HCT116 (cell line): ENCODE measurements at regions not wholly inside any gene's neighbourhood (a gene's known extent, or its start where the extent isn't known, plus 50 kb on each side); places are given as distances from the start of the nearest gene placed in this dataset.

Experiments used
- ATAC-seq: fragments of 200-7000 bp; cut with Tn5 transposase; 2 replicates; pipeline ENCODE4 v1.9.1; 2020; ENCODE audit warnings: mild to moderate bottlenecking, moderate library complexity
- BruUV-seq: library from RNA; stranded (reverse); fragments of 400-500 nt; replicated peaks from 2 replicates; lab custom pipeline; 2021; lab: Mats Ljungman, UMichigan
- CTCF ChIA-PET: fragments of 300-600 bp; sonication (Branson Sonifier 250); formaldehyde crosslinking; loops from one replicate; lab custom pipeline; 2021; ENCODE audit warnings: antibody characterized with exemption; lab: Charles Lee
- POLR2A ChIA-PET: fragments of 300-600, 350-600 bp; sonication (Branson Sonifier 250); formaldehyde crosslinking; loops from one replicate; lab custom pipeline; 2021; ENCODE audit warnings: antibody characterized with exemption; lab: Charles Lee
- RAD21 ChIA-PET, 2 experiments: fragments of 300-600 bp; sonication (Branson Sonifier 250); formaldehyde crosslinking; loops; one replicate each; lab custom pipeline; 2023; ENCODE audit warnings: low total read pairs in 2 of 2; ENCODE audit not compliant: uncharacterized antibody in 2 of 2, unreplicated experiment in 2 of 2, low non-redundant PET in 1 of 2; lab: Charles Lee
- DNase-seq: peaks from one replicate; pipeline ENCODE4 v3.0.0-alpha.2; 2010; ENCODE audit warnings: low read depth, low spot score
- H2AFZ ChIP-seq: fragments of 200-600 bp; shearing (Covaris generic), sonication (generic); 2 replicates; pipeline ENCODE4 v1.6.1; 2017; ENCODE audit warnings: low read depth, mixed run types, mixed read lengths, antibody characterized with exemption, low read length; ENCODE audit not compliant: poor library complexity, severe bottlenecking
- H3K27ac ChIP-seq: 2 replicates; pipeline ENCODE4 v1.5.1; 2012; ENCODE audit warnings: low read depth, low read length
- H3K27me3 ChIP-seq: fragments of 200-600 bp; sonication (generic); 2 replicates; pipeline ENCODE4 v1.6.1; 2016; ENCODE audit warnings: mixed run types, low read length, mixed read lengths; ENCODE audit not compliant: insufficient read depth
- H3K36me3 ChIP-seq, 2 experiments: fragments of 200-500 bp in 1 of 2; fragments of 200-600 bp in 1 of 2; sonication (Bioruptor generic) in 1 of 2; sonication (generic) in 1 of 2; 2 replicates each; pipeline versions ENCODE4 v1.5.1 to v1.6.1; 2014 to 2016; ENCODE audit warnings: low read length in 2 of 2, inconsistent platforms in 1 of 2, mixed read lengths in 1 of 2, mixed run types in 1 of 2; ENCODE audit not compliant: insufficient read depth in 2 of 2, control insufficient read depth in 1 of 2
- H3K4me1 ChIP-seq, 2 experiments: fragments of 200-600 bp in 1 of 2; sonication (generic) in 1 of 2; 2 replicates each; pipeline versions ENCODE4 v1.5.1 to v1.6.1; 2012 to 2017; ENCODE audit warnings: low read length in 2 of 2, inconsistent platforms in 1 of 2, mild to moderate bottlenecking in 1 of 2, mixed read lengths in 1 of 2, mixed run types in 1 of 2, moderate library complexity in 1 of 2; ENCODE audit not compliant: insufficient read depth in 2 of 2, control insufficient read depth in 1 of 2
- H3K4me2 ChIP-seq: fragments of 200-600 bp; sonication (generic); 2 replicates; pipeline ENCODE4 v1.6.1; 2017; ENCODE audit warnings: mixed run types, low read length, mixed read lengths
- H3K4me3 ChIP-seq, 2 experiments: fragments of 200-600 bp in 1 of 2; sonication (generic) in 1 of 2; replicated peaks in 1 of 2; 2 replicates each; pipeline ENCODE4 v1.5.1; 2011 to 2016; ENCODE audit warnings: low read length in 2 of 2, control low read depth in 1 of 2, low read depth in 1 of 2, mild to moderate bottlenecking in 1 of 2, mixed read lengths in 1 of 2, mixed run types in 1 of 2
- H3K79me2 ChIP-seq: fragments of 200-600 bp; sonication (generic); 2 replicates; pipeline ENCODE4 v1.6.1; 2017; ENCODE audit warnings: mild to moderate bottlenecking, mixed run types, low read length, moderate library complexity, mixed read lengths; ENCODE audit not compliant: insufficient read depth
- H3K9ac ChIP-seq: fragments of 200-600 bp; sonication (generic); 2 replicates; pipeline ENCODE4 v1.6.1; 2016; ENCODE audit warnings: low read length, mixed read lengths
- H3K9me2 ChIP-seq: fragments of 200-600 bp; sonication (generic), shearing (Covaris generic); 2 replicates; pipeline ENCODE4 v1.6.1; 2017; ENCODE audit warnings: mixed run types, mild to moderate bottlenecking, moderate library complexity; ENCODE audit not compliant: insufficient read depth
- H3K9me3 ChIP-seq, 2 experiments: fragments of 200-500 bp in 1 of 2; fragments of 200-600 bp in 1 of 2; sonication (Bioruptor generic) in 1 of 2; sonication (generic) in 1 of 2; 2 replicates each; pipeline ENCODE4 v1.6.1; 2014 to 2017; ENCODE audit warnings: low read length in 2 of 2, mixed read lengths in 2 of 2, inconsistent platforms in 1 of 2, low read depth in 1 of 2, mild to moderate bottlenecking in 1 of 2, mixed run types in 1 of 2, moderate library complexity in 1 of 2; ENCODE audit not compliant: control insufficient read depth in 1 of 2, insufficient read depth in 1 of 2
- H4K20me1 ChIP-seq: fragments of 200-600 bp; sonication (generic), shearing (Covaris generic); 2 replicates; pipeline ENCODE4 v1.6.1; 2017; ENCODE audit warnings: mixed run types, mild to moderate bottlenecking, moderate library complexity; ENCODE audit not compliant: insufficient read depth
- ATF3 ChIP-seq: IDR thresholded peaks from 2 replicates; pipeline ENCODE4 v1.6.1; 2012
- CBX3 ChIP-seq: IDR thresholded peaks from 2 replicates; pipeline ENCODE4 v1.6.1; 2012; ENCODE audit warnings: low read depth
- CEBPB ChIP-seq: IDR thresholded peaks from 2 replicates; pipeline ENCODE4 v1.6.1; 2012; ENCODE audit warnings: low read depth
- CTCF ChIP-seq, 3 experiments: fragments of 200-600 bp in 1 of 3; sonication (generic) in 1 of 3; IDR thresholded peaks in 2 of 3; conservative IDR thresholded peaks in 1 of 3; 2 replicates each; pipeline ENCODE4 v1.5.1; 2012 to 2017; ENCODE audit warnings: low read depth in 2 of 3, low read length in 2 of 3, antibody characterized with exemption in 1 of 3, borderline replicate concordance in 1 of 3, control low read depth in 1 of 3, mild to moderate bottlenecking in 1 of 3, mixed read lengths in 1 of 3, mixed run types in 1 of 3, moderate library complexity in 1 of 3; ENCODE audit not compliant: insufficient read depth in 1 of 3
- ELF1 ChIP-seq: IDR thresholded peaks from 2 replicates; pipeline ENCODE4 v1.6.1; 2012; ENCODE audit warnings: low read depth, borderline replicate concordance
- EZH2 ChIP-seq: fragments of 200-600 bp; sonication (generic); IDR thresholded peaks from 2 replicates; pipeline ENCODE4 v1.6.1; 2017; ENCODE audit warnings: antibody characterized with exemption, mixed run types
- EZH2phosphoT487 ChIP-seq: fragments of 200-600 bp; IDR thresholded peaks from 2 replicates; pipeline ENCODE4 v1.6.1; 2018; ENCODE audit warnings: antibody characterized with exemption, borderline replicate concordance
- FOSL1 ChIP-seq: IDR thresholded peaks from 2 replicates; pipeline ENCODE4 v1.6.1; 2012; ENCODE audit warnings: low read depth
- JUND ChIP-seq: IDR thresholded peaks from 2 replicates; pipeline ENCODE4 v1.6.1; 2012
- MAX ChIP-seq: IDR thresholded peaks from 2 replicates; pipeline ENCODE4 v1.6.1; 2012
- POLR2A ChIP-seq: IDR thresholded peaks from 2 replicates; pipeline ENCODE4 v1.7.0; 2011; ENCODE audit warnings: borderline replicate concordance; ENCODE audit not compliant: insufficient read depth, insufficient read length; ENCODE audit errors: extremely low read depth
- POLR2AphosphoS5 ChIP-seq: IDR thresholded peaks from 2 replicates; pipeline ENCODE4 v1.6.1; 2011; ENCODE audit warnings: mild to moderate bottlenecking, low read depth, low read length, moderate library complexity
- RAD21 ChIP-seq: IDR thresholded peaks from 2 replicates; pipeline ENCODE4 v1.6.1; 2012; ENCODE audit warnings: low read depth, mild to moderate bottlenecking
- REST ChIP-seq: IDR thresholded peaks from 2 replicates; pipeline ENCODE4 v1.6.1; 2012; ENCODE audit warnings: low read depth
- SRF ChIP-seq: IDR thresholded peaks from 2 replicates; pipeline ENCODE4 v1.6.1; 2012; ENCODE audit warnings: low read depth
- TCF7L2 ChIP-seq: IDR thresholded peaks from 2 replicates; pipeline ENCODE4 v1.7.0; 2011; ENCODE audit warnings: borderline replicate concordance, inconsistent platforms; ENCODE audit not compliant: insufficient read depth, insufficient read length; ENCODE audit errors: extremely low read depth
- YY1 ChIP-seq: IDR thresholded peaks from 2 replicates; pipeline ENCODE4 v1.6.1; 2011; ENCODE audit warnings: low read length, low read depth, moderate library complexity, mild to moderate bottlenecking; ENCODE audit not compliant: insufficient replicate concordance; ENCODE audit errors: extremely low read depth
- ZBTB33 ChIP-seq: IDR thresholded peaks from 2 replicates; pipeline ENCODE4 v1.6.1; 2011; ENCODE audit warnings: mild to moderate bottlenecking, low read length, moderate library complexity; ENCODE audit not compliant: insufficient replicate concordance; ENCODE audit errors: extremely low read depth
- ZNF274 ChIP-seq: fragments of 200-500 bp; sonication (Bioruptor generic); IDR thresholded peaks from 2 replicates; pipeline ENCODE4 v1.6.1; 2014; ENCODE audit warnings: mild to moderate bottlenecking, low read depth, low read length, inconsistent platforms
- intact Hi-C: fragments of 100-400 bp; cut with micrococcal nuclease; formaldehyde crosslinking; loops from 2 replicates; pipeline ENCODE4 v1.10.0; 2022

- DNase-seq (no peak), ATAC-seq (no peak)
- Histone ChIP-seq H3K4me1 (no peaks in the 10 kb centered on the region), H3K9ac (no peak overlapping the region), H3K79me2 (no peaks in the 10 kb centered on the region), H3K9me3 (no peaks in the 10 kb centered on the region; a peak in 2 of 4 replicates), H3K4me2 (no peak overlapping the region), H3K27me3 (no peaks in the 10 kb centered on the region), H3K27ac (no peak overlapping the region), H4K20me1 (no peaks in the 10 kb centered on the region), H3K4me3 (no peak overlapping the region), H3K36me3 (no peaks in the 10 kb centered on the region), H2AFZ (no peak overlapping the region), H3K9me2 (no peaks in the 10 kb centered on the region)
- CTCF ChIA-PET: no interaction called here
- TF ChIP-seq RAD21 (no peak), MAX (no peak), FOSL1 (no peak), CEBPB (no peak), CBX3 (no peak), SRF (no peak), POLR2A (no peak), ELF1 (no peak), CTCF (IDR thresholded peaks at IDR 0.05 in 2 of 3, conservative IDR thresholded peaks at IDR 0.05 in 1 of 3; ENCODE audit: borderline replicate concordance in 1 of 3, insufficient read depth in 1 of 3, low read depth in 2 of 3, low read length in 2 of 3) (no peak), EZH2 (no peak), JUND (no peak), YY1 (no peak), POLR2AphosphoS5 (no peak), ZNF274 (no peak), TCF7L2 (no peak), ATF3 (no peak), REST (no peak), ZBTB33 (no peak), EZH2phosphoT487 (no peak)
- intact Hi-C loops: no loop called here
- POLR2A ChIA-PET: no interaction called here
- RAD21 ChIA-PET: no interaction called here
- BruUV-seq: no TSS peak
Observed at GRCh38 chr9:80755586-80755985, 933.8 kb downstream of the TLE1 start.
